ENCODE measurements at regions not wholly inside any gene's neighbourhood (a gene's known extent, or its start where the extent isn't known, plus 50 kb on each side); places are given as distances from the start of the nearest gene placed in this dataset.

DNA sequence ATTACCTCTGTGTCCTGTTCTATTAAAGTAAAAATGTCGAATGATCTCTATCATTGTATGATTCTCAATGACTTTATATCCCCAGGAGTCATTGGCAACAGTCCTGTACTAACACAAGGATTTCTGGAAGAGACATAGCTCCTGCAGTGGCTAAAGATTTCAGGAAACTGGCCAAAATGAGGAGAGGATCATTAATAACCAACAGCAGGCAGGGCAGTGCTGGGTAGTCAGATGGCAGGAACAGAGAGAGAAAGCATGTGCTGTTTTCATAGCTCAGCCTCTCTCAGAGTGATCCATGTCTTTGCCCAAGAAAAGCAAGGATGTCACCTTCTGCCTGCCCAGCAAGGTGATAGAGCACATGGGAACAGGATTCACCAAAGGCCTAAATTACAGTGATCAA lies 604.7 kb upstream of the PLXNA2 start:
- no peak for DNase-seq (ENCODE audit: low spot score)

DNA sequence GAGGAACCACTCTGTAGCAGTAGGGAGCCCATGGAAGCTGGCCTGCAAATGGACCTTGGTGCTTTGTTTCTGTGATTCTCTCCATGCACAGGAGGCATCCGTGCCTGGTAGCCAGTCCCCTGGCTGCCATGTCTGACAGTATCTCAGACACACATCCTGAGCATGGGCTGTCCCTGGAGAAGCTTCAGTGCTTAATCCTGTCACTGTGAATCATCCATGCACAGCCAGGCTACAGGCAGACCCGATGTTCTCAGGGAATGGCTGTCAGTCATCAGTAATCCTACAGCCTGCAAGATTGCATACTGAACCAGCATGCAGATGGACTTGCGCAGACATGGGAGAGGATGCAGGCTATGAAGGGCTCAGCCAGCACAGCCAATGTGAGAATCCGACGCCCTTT lies 606.3 kb upstream of the PLXNA2 start:
- no peak for DNase-seq (ENCODE audit: low spot score)

DNA sequence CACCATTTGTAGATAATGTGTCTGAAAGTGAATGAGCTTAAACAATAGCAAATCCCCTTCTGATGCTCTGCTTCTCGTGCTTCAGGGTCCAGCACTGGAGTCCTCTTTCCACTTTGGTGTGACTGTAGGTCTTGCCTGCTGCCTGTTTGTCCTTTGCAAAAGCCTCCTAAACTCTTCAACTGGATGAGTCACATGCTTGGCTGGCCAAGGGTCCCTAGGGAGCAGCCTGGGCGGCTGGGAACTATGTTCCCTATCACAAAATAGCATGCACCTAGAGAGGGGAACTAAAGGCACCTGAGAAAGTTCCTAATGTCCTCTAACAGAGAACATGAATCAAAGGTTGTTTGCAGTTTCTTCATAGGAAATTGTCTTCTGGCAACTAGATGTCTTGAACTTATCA lies 607.2 kb upstream of the PLXNA2 start:
- DNase-seq (ENCODE audit: low spot score), result no peak

DNA sequence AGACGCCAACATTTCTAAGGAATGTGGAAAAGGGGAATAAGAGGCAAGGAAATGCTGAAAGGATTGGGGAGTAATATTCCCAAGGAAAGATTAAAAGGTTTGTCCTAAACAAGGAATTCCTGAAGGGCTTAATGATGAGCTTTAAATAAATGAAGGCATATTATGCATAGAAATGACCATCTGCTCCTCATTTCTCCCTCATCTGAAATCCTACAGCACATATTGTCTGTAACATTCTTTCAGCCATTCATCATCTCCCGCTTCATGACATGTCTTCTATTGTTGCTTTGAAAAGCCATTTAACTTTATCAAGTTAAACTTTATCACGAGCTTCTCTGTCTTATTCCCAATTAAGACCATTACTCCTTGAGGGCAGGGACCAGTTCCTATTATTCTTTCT lies 608.7 kb upstream of the PLXNA2 start:
- no peak for DNase-seq (ENCODE audit: low spot score)

DNA sequence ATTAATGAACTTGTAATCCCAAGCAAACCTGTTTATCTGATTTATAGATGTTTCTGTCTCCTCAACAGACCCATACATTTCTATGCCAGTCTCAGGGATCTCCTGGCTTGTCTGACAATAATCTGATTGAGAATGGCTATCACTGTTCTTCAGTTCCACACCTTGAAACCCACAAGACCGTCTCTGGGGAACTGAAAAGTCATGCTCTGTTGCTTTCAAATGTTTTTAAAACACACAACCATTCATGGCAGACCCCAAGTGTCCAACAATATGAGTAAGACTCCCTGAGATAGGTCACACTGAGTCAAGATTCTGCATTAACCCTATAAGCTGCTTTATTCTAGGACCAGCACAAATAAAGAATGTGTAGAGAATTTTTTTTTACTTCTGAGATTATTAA lies 611.2 kb upstream of the PLXNA2 start:
- DNase-seq (ENCODE audit: low spot score), result no peak

DNA sequence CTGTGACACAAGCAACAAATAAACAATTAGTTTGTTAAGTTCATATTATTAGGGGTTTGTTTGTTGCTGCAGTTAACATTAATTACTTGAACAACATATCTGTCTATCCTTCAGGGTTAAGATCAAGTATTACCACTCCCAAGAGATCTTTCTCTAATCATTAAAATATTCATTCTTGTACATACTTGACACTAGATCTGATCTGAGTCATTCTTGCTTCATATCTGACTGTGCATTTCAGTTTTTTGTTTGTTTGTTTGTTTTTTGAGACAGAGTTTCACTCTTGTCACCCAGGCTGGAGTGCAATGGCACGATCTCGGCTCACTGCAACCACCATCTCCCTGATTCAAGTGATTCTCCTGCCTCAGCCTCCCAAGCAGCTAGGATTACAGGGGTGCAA lies 613.3 kb upstream of the PLXNA2 start:
- DNase-seq (ENCODE audit: low spot score), result no peak

DNA sequence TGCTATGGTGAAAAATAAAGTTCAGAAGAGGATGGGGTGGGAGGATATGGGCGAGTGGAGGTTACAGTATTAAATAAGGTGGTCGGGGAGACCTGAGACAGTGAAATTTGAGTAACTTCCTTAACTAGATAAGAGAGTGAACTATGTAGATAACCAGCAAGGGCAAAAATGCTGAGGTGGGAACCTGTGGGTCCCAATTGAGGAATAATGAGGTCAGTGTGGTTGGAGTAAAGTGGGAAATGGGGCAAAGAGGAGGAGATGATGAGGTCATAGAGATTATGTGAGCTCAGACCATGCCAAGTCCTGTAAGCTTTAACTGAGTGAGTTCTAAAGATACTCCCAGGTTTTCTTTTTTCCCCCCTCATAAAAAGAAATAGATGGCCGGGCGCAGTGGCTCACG lies 614.6 kb upstream of the PLXNA2 start:
- no peak for DNase-seq (ENCODE audit: low spot score)

GRCh38 chr1:208864366-208864965 lies 620.3 kb upstream of the PLXNA2 start:
- DNase-seq (ENCODE audit: low spot score), result no peak

GRCh38 chr1:208866386-208866955 lies 622.3 kb upstream of the PLXNA2 start:
- DNase-seq (ENCODE audit: low spot score), result no peak

DNA sequence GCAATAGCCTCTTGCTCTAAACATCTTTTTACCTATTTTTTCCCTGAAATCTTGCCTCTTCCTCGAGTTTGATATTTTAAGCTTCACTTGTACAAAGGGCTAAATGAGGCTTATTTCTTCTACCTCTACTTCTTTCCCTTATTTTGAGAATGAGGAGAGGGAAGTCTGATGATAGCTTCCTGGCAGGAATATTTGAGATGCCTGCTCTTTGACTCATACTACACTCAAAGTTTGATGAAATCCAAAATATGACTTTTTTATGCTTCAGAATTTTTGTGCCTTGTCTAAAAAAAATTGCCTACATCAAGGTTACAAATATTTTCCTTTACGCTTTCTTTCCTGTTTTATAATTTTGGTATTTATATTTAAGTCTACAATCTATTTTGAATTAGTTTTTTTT lies 624.4 kb upstream of the PLXNA2 start:
- no peak for DNase-seq (ENCODE audit: low spot score)

- DNase-seq (ENCODE audit: low spot score), result no peak
Observed at GRCh38 chr1:208874915-208875314, 630.7 kb upstream of the PLXNA2 start.

DNA sequence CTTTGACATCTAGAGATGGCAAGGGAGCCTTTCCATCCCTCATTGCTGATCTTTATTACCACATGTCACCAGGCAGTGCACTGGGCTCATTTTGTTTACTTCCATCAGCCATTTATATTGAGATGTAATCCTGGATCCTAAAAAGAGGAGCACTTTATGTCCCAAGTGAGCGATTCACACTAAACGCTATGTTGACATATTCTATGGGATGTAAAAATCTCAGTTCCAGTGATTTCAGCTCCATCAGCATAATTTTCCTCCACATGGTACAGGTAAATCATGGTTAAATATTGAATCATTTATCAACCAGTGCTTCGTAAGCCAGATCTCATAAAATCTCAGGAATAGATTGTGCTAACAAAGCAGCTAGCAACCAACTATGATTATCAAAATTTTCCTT lies 634.8 kb upstream of the PLXNA2 start:
- DNase-seq (ENCODE audit: low spot score), result no peak

- no peak for DNase-seq (ENCODE audit: low spot score)
Observed at GRCh38 chr1:208880433-208881100, 636.4 kb upstream of the PLXNA2 start.

GRCh38 chr1:208885060-208885459 lies 640.9 kb upstream of the PLXNA2 start:
- no peak for DNase-seq (ENCODE audit: low spot score)

DNA sequence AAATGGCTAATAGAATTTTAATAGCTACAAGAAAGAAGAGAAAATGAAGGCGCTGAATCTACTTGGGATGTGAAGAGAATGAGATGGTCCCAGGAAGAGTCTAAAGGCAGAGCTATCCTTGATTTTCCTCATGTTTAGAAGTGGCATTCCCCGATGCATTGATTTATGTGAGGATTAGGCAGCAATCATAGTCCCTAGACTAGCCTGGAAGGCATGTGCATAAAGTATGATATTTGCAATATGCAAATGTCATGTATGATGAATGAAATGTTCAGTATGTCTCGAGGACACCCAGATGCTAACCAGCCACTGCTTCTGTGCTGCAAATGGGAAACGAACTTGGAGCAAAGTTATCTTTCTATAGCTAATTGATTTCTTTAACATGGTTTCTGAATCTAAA lies 641.5 kb upstream of the PLXNA2 start:
- DNase-seq (ENCODE audit: low spot score), result no peak

- DNase-seq (ENCODE audit: low spot score), result no peak
Observed at GRCh38 chr1:208888376-208888775, 644.2 kb upstream of the PLXNA2 start.

DNA sequence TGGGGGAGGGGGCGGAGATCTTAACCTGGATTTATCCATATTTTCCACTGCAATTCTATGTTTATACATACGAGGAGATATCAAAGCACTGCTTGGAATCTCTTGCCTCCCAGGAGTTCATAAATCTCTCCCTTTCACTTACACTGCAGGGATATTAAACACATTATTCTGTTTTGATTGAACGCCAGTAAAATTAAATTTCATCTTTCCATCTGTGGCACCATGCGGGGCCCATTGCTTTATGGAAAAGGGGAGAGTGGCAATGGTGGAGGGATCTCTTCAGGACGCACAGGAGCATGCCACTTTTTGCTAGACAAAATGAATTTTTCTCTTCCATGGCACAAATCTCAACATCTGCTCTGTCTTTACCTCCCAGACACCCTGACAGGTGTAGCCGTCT lies 648.0 kb upstream of the PLXNA2 start:
- no peak for DNase-seq (ENCODE audit: low spot score)

DNA sequence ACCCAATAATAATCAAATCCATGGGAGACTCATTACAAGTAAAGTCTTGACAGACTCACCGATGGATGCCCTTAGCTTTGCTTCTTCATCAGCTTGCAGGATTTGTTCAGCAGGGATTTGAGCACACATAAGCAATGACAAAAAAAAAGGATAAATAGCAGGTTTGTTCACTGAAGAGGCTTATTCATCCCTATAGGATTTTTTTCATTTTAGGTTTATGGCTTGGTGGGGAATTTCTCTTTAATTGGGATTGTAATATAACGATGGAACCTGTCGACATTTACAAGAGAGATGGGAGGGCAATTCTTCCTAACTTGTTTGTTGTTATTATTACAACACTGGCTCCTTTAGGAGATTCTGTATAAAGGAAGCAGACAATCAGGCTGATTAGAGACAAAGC lies 649.1 kb upstream of the PLXNA2 start:
- no peak for DNase-seq (ENCODE audit: low spot score)

GRCh38 chr1:208895181-208895580 lies 651.0 kb upstream of the PLXNA2 start:
- no peak for DNase-seq (ENCODE audit: low spot score)

DNA sequence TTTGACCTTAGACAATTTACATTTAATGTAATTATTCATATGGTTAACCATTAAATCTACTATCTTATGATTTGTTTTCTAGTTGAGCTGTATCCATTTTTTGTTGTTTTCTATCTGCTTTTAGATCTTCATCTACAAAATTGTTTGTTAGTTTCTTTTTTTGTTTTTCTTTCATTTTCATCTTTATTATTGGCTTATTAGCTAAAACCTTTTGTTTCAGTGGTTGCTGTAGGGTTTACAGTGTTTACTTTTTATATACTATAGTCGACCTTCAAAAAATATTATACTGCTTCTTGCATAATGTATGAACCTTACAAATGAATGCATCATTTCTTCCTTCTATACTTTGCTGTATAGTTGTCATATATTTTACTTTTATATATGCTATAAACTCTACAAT lies 651.6 kb upstream of the PLXNA2 start:
- DNase-seq (ENCODE audit: low spot score), result no peak

- DNase-seq (ENCODE audit: low spot score), result no peak
Observed at GRCh38 chr1:208896768-208897167, 652.6 kb upstream of the PLXNA2 start.

DNA sequence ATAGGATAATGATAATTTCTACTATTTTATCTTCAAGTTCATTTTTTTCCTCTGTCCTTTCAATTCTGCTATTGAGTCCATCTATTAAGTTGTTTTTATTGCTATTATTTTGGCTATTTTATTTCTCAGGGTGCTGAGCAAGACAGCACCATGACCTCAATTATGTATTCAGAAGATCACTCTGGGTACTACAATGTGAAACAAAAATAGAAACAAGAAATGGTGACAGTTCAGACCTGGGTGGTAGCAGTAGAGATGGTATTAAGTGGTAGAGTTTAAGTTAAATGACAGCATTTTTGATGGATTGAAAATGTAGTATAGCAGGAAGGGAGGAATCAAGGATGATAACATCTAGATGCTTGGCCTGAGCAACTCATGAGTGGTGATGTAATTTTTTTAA lies 655.3 kb upstream of the PLXNA2 start:
- DNase-seq (ENCODE audit: low spot score), result no peak

DNA sequence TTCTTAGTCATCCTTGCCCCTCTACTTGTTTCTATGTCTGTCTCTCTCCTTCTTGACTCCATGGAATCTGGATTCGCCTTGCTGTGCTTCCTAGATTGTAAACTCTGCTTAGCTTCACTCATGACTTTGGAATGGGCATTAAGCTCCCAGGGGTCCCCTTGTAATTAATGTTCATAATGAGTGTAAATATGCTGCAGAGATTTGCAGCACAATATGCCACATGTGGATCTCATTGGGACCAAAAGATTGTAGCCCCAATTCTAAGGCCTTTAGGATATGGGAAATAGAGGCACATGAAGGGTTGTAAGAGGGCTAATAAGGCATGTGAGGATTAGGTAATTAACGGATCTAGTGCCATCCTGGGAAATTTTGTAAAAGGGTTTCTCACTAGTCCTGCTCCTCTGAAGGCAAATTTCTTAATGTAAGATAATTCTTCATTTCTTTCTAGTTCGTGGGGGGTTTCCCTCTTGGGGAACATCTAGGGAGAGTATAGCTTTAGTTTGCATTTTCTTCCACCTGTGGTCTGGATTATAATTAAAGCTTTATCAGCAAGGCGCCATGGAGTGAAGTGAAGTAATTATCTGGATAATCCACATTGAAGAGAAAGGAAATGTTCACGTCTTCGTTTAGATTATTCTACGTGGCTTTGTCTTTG lies 659.2 kb upstream of the PLXNA2 start:
- DNase-seq (ENCODE audit: low spot score), result no peak
